ENCODE measurements at regions not wholly inside any gene's neighbourhood (a gene's known extent, or its start where the extent isn't known, plus 50 kb on each side); places are given as distances from the start of the nearest gene placed in this dataset.
"Not testable (repeated sequence)": the region's sequence is repeated elsewhere in the genome, so short reads cannot be mapped to it uniquely, and the experiment has no call there.

DNA sequence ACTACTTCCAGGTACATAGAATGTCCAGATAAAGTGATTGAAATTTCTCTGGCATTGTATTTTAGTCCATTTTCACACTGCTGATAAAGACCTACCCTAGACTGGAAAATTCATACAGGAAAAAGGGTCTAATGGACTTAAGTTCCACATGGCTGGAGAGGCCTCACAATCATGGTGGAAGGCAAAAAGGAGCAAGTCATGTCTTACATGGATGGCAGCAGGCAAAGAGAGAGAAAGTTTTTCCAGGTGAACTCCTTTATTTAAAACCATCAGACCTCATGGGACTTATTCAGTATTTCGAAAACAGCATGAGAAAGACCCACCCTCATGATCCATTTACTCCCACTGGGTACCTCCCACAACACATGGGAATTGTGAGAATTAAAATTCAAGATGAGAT is 1359.7 kb upstream of the RAG2 start:
- DNase-seq (ENCODE audit: extremely low read depth in 1 of 2, low read depth in 1 of 2): no peak

- DNase-seq (ENCODE audit: extremely low read depth in 1 of 2, low read depth in 1 of 2): no peak
Observed at GRCh38 chr11:37951996-37952395, 1354.0 kb upstream of the RAG2 start.

DNA sequence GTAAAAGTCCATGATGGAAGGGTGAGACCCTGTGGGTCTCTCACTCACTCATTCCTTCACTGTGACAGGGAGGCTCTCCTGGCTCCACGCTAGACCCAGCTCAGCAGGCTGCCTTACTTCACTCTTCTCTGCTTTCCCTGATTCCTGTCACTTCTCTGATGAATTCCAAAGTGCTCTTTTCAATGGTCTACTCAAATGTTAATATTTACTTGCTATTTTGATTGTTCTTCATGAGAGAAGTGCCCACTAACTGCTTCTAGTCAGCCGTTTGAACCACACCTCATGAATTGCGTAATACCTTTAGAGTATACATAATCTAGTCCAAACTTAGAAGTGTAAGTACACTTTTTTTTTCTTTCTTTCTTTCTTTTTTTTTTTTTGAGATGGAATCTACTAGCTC is 1350.2 kb upstream of the RAG2 start:
- DNase-seq (ENCODE audit: extremely low read depth in 1 of 2, low read depth in 1 of 2): no peak

GRCh38 chr11:37947821-37948220 is 1349.8 kb upstream of the RAG2 start:
- DNase-seq (ENCODE audit: extremely low read depth in 1 of 2, low read depth in 1 of 2): no peak

- DNase-seq (ENCODE audit: extremely low read depth in 1 of 2, low read depth in 1 of 2): no peak
Observed at GRCh38 chr11:37946155-37946766, 1348.2 kb upstream of the RAG2 start.

DNA sequence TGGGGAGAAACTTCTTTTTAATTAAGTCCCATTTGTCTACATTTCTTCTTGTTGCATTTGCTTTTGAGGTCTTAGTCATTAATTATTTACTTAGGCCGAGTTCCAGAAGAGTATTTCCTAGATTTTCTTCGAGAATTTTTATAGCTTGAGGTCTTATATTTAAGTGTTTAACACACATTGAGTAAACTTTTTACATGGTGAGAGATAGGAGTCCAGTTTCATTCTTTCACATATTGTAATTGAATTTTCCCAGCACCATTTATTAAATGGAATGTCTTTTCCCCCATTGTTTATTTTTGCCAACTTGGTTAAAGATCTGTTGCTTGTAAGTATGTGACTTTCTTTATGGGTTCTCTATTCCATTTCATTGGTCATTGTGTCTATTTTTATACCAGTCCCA is 1344.0 kb upstream of the RAG2 start:
- no peak for DNase-seq (ENCODE audit: extremely low read depth in 1 of 2, low read depth in 1 of 2)

DNA sequence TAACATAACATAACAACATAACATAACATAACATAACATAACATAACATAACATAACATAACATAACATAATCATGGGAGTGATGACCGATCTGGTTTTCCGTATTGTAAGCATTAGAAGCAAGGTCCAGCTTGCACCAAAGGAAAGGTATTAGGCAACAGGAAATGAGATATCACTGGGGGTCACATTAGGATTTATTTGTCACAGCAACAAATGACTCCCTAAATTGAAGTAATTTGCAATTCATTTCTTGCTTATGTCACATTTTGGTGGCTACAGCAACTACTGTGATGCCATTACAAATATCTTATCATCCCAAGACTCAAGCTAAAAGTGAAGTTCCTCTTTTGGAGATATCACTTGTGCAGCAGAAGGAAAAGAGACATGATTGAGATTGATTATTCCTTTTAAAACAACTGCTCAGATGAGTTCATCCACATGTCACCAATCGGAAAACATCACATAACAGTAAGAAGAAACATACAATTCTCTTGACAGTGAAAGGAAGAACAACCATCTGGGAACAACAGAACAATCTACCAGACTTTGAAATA is 1331.1 kb upstream of the RAG2 start:
- no peak for DNase-seq (ENCODE audit: extremely low read depth in 1 of 2, low read depth in 1 of 2)

DNA sequence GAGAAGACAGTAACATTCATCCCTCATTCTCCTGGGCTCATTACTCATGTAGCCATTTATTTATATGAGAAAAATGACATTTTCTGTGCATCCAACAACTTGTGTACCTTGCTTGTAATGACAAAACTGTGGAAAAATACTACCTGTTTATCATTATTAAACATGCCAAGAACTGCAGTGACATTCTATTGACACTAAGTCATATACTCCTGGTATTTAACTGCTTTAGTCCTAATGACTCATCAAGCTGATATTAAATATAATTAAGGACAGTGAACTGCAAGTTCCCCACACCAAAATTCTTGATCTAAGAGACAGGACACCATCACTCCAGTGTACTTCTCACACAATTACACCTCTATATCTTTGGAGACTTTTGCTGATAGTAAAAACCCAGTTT is 1328.7 kb upstream of the RAG2 start:
- DNase-seq (ENCODE audit: extremely low read depth in 1 of 2, low read depth in 1 of 2): no peak

GRCh38 chr11:37916331-37916730 is 1318.3 kb upstream of the RAG2 start:
- no peak for DNase-seq (ENCODE audit: extremely low read depth in 1 of 2, low read depth in 1 of 2)

DNA sequence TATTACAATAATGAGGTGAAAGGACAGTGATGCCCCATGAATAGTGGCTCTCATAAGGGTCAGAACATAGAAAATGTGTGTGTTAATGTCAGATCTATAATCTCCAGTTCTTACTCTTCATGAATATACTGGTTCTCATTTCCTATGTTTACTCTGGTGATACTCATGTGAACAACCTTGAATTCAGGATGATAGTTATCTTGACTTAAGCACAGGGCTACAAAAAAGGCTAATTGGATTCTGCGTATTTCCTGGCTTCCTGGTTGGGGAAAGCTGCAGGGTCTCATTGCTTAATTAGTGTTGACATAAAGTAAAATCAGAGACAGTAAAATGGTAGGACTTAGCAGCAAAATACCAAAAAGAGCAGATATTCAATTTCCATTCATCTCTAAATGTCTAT is 1316.8 kb upstream of the RAG2 start:
- no peak for DNase-seq (ENCODE audit: extremely low read depth in 1 of 2, low read depth in 1 of 2)

DNA sequence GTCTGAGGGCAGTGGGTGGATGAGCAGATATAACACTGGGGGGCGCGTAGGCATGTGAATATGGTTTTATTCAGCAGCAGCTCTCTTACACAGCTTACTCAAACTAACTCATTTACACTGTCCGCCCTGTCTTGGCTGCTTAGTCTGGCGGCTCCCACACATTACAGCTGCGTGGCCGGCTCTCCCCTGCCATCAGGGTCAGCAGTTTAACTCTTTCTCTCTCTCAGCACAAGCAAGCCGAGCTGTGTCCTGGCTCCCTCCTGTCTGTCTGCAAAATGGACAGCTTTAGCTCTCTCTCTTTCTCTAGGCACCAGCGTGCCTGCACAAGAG is 1310.1 kb upstream of the RAG2 start:
- DNase-seq (ENCODE audit: extremely low read depth in 1 of 2, low read depth in 1 of 2): no peak

DNA sequence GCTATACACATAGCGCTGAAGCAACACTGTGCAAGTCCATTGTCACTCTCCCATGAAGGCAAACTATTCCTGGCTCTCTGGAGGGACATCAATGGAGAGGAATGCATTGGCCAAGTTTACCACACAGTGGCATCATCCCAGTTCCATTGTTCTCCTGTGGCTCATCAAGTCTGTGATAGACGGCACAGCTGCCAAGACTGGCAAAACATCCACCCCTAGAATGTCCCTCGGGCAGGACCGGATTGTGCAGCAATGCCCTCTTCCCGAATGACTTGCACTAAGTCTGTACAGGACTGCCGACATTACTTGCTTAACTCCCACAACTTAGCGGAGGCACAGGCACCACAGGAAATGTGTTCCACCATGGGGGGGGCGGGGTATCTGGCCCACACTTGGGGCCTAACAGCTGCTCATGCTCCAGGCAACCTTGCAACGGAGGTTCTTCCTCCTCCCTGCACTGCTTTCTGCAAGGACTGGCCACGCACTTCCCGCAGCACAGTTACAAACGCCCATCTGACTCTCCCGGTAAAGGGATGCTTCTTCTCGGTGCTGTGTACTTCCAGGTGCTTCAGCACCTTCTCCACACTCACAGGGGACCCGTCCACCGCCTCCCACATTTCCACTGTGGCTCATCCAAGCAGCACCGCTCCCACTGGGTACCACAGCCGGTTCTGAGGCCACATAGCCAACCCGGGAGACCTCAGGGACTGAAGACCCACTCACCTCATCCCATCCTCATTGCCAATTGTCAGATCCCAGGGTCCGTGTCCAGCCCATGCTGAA is 1309.6 kb upstream of the RAG2 start:
- DNase-seq (ENCODE audit: extremely low read depth in 1 of 2, low read depth in 1 of 2): no peak

DNA sequence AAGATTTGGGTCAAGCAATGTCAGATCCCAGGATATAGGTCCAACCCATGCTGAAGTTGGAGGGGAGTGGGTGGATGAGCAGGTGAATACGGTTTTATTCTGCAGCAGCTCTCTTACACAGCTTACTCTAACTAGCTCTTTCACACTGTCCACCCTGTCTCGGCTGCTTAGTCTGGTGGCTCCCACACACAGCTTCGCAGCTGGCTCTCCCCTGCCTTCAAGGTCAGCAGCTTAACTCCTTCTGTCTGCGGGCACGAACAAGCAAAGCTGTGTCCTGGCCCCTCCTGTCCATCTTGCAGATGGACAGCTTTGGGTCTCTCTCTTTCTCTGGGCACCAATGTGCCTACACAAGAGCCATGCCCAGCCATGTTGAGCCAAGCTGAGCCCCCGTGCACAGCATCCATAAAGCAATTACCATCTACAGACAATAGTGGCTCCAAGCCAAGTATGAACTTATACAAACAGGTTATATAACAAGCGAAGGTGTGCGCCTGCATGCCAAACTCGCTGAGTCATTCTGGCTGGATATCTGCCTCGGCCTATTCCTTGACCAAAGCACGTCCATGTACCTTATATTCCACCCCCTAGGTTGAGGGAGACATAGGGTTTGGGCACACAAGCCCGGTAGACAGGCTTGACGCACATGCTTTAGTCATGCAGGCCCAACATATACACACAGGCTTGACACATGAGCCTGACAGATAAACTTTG is 1307.8 kb upstream of the RAG2 start:
- DNase-seq (ENCODE audit: extremely low read depth in 1 of 2, low read depth in 1 of 2): no peak

DNA sequence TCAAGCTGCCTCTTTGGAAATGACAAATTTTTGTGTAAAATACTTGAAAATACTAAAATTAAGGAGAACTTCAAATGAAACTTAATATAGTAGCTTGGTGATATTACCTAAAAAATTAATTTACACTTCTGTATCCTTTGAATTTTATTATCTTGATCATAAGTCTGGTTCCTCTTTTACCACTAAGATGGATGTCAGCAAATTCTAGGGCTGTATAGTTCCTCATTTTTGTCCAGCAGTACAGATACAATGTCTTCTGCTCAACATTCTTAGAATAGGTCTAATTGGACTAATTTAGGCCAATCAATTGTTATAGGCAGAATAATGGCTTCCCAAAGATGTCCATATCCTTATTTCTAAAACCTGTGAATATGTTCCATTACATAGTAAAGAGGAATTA is 1298.0 kb upstream of the RAG2 start:
- DNase-seq (ENCODE audit: extremely low read depth in 1 of 2, low read depth in 1 of 2): no peak

- no peak for DNase-seq (ENCODE audit: extremely low read depth in 1 of 2, low read depth in 1 of 2)
Observed at GRCh38 chr11:37881741-37882140, 1283.7 kb upstream of the RAG2 start.

- no peak for DNase-seq (ENCODE audit: extremely low read depth in 1 of 2, low read depth in 1 of 2)
Observed at GRCh38 chr11:37861671-37862070, 1263.6 kb upstream of the RAG2 start.

- DNase-seq (ENCODE audit: extremely low read depth in 1 of 2, low read depth in 1 of 2): not testable (repeated sequence)
Observed at GRCh38 chr11:37858806-37859537, 1260.9 kb upstream of the RAG2 start.

DNA sequence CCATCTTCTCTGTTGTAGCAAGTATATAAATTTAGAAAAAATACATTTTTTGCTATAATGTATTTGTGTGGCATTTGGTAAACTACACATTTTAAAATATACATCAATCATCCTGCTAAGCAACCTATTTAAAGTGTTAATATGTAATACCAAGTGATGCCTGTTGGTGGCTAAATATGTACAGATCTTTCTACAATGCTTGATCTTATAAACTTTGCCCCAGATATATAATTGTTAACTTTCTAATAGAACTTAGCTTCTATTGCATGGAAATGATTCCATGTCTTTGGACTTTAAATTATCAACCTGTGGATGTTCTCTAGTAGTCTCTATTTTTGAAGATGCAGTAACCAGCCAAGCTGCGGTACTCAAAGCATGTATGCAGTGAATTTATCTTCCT is 1260.4 kb upstream of the RAG2 start:
- DNase-seq (ENCODE audit: extremely low read depth in 1 of 2, low read depth in 1 of 2): no peak

GRCh38 chr11:37857726-37858125 is 1259.7 kb upstream of the RAG2 start:
- DNase-seq (ENCODE audit: extremely low read depth in 1 of 2, low read depth in 1 of 2): no peak

- no peak for DNase-seq (ENCODE audit: extremely low read depth in 1 of 2, low read depth in 1 of 2)
Observed at GRCh38 chr11:37849706-37850105, 1251.7 kb upstream of the RAG2 start.

GRCh38 chr11:37843603-37844002 is 1245.6 kb upstream of the RAG2 start:
- no peak for DNase-seq (ENCODE audit: extremely low read depth in 1 of 2, low read depth in 1 of 2)

All from stimulated activated CD8-positive, alpha-beta memory T cell treated with anti-CD3 and anti-CD28 coated beads, Interleukin-7, amount 100 ng/mL, for 48 hours (primary cell).